NCI-H226 (cell line): ENCODE measurements at regions not wholly inside any gene's neighbourhood (a gene's known extent, or its start where the extent isn't known, plus 50 kb on each side); places are given as distances from the start of the nearest gene placed in this dataset.
A peak's percentile ranks its signal among the peaks of the same experiment; 100 is the strongest.
"Not testable (repeated sequence)": the region's sequence is repeated elsewhere in the genome, so short reads cannot be mapped to it uniquely, and the experiment has no call there.

Source experiments
- DNase-seq: peaks from one replicate; pipeline ENCODE4 v3.0.0-alpha.2; 2015

- DNase-seq = no peak
Observed at GRCh38 chr5:172546196-172546595, 91.9 kb upstream of the SH3PXD2B start.

GRCh38 chr5:172545291-172545801 is 91.0 kb upstream of the SH3PXD2B start:
- DNase-seq = no peak

- peak; percentile 23 for DNase-seq
Observed at GRCh38 chr5:172544371-172545095, 90.2 kb upstream of the SH3PXD2B start.

- DNase-seq = no peak
Observed at GRCh38 chr5:172543484-172544298, 89.4 kb upstream of the SH3PXD2B start.

GRCh38 chr5:172542651-172543131 is 88.4 kb upstream of the SH3PXD2B start:
- no peak for DNase-seq

GRCh38 chr5:172541773-172542136 is 87.4 kb upstream of the SH3PXD2B start:
- no peak for DNase-seq

GRCh38 chr5:172541099-172541772 is 86.9 kb upstream of the SH3PXD2B start:
- no peak for DNase-seq

- no peak for DNase-seq
Observed at GRCh38 chr5:172540099-172540870, 86.0 kb upstream of the SH3PXD2B start.

- DNase-seq = no peak
Observed at GRCh38 chr5:172535108-172535445, 80.8 kb upstream of the SH3PXD2B start.

- peak; percentile 49 for DNase-seq
Observed at GRCh38 chr5:172534229-172535107, 80.1 kb upstream of the SH3PXD2B start.

GRCh38 chr5:172533399-172534228 is 79.3 kb upstream of the SH3PXD2B start:
- peak; percentile 89 for DNase-seq

GRCh38 chr5:172533058-172533398 is 78.7 kb upstream of the SH3PXD2B start:
- DNase-seq = no peak

- DNase-seq = not testable (repeated sequence)
Observed at GRCh38 chr5:172532439-172532838, 78.1 kb upstream of the SH3PXD2B start.

- DNase-seq = no peak
Observed at GRCh38 chr5:172531704-172532026, 77.3 kb upstream of the SH3PXD2B start.

GRCh38 chr5:172530878-172531703 is 76.8 kb upstream of the SH3PXD2B start:
- DNase-seq = no peak

GRCh38 chr5:172530406-172530805 is 76.1 kb upstream of the SH3PXD2B start:
- DNase-seq = no peak

GRCh38 chr5:172529896-172530295 is 75.6 kb upstream of the SH3PXD2B start:
- DNase-seq = no peak

- no peak for DNase-seq
Observed at GRCh38 chr5:172528440-172528839, 74.1 kb upstream of the SH3PXD2B start.

- DNase-seq = no peak
Observed at GRCh38 chr5:172527559-172527958, 73.2 kb upstream of the SH3PXD2B start.

GRCh38 chr5:172525996-172526360 is 71.7 kb upstream of the SH3PXD2B start:
- no peak for DNase-seq
